HepG2 (cell line): ENCODE measurements at regions not wholly inside any gene's neighbourhood (a gene's known extent, or its start where the extent isn't known, plus 50 kb on each side); places are given as distances from the start of the nearest gene placed in this dataset.

Experiments used
- ASH2L ChIP-seq: fragments of 300-600, 200-600 bp; sonication (generic); IDR thresholded peaks from 2 replicates; pipeline ENCODE4 v1.7.0; 2017; ENCODE audit warnings: low read depth, mild to moderate bottlenecking, moderate library complexity, mixed read lengths, low read length; ENCODE audit not compliant: insufficient read length
- CREB1 ChIP-seq, 2 experiments: fragments of 450-650 bp in 1 of 2; IDR thresholded peaks; 2 replicates each; pipeline ENCODE4 v1.6.1; 2016 to 2017; ENCODE audit warnings: control low read depth in 1 of 2, mild to moderate bottlenecking in 1 of 2, missing compliant biosample characterization in 1 of 2, missing genetic modification characterization in 1 of 2
- EP300 ChIP-seq, 3 experiments: sonication (generic) in 1 of 3; formaldehyde crosslinking in 1 of 3; IDR thresholded peaks; 2 replicates each; pipeline versions ENCODE4 v1.5.1 to v1.6.1; 2011 to 2020; ENCODE audit warnings: low read depth in 2 of 3, low read length in 2 of 3, borderline replicate concordance in 1 of 3, improper control_type of control experiment in 1 of 3, mild to moderate bottlenecking in 1 of 3, missing genetic modification reagents in 1 of 3, moderate library complexity in 1 of 3
- GATAD2A ChIP-seq: IDR thresholded peaks from 2 replicates; pipeline ENCODE4 v1.6.1; 2016
- HDAC2 ChIP-seq: sonication (generic); formaldehyde crosslinking; IDR thresholded peaks from 2 replicates; pipeline ENCODE4 v1.4.0; 2020; ENCODE audit warnings: missing genetic modification reagents
- HMG20A ChIP-seq: IDR thresholded peaks from 2 replicates; pipeline ENCODE4 v1.6.1; 2016; ENCODE audit warnings: borderline replicate concordance
- HNF4A ChIP-seq: sonication (generic); formaldehyde crosslinking; IDR thresholded peaks from 2 replicates; pipeline ENCODE4 v1.4.0; 2020; ENCODE audit warnings: missing genetic modification reagents
- JDP2 ChIP-seq: sonication (generic); formaldehyde crosslinking; IDR thresholded peaks from 2 replicates; pipeline ENCODE4 v1.8.1; 2022; ENCODE audit warnings: missing genetic modification reagents, borderline replicate concordance
- KDM2A ChIP-seq: sonication (generic); formaldehyde crosslinking; IDR thresholded peaks from 2 replicates; pipeline ENCODE4 v1.4.0; 2020; ENCODE audit warnings: low read depth, missing genetic modification reagents, borderline replicate concordance
- MED1 ChIP-seq: sonication (generic); formaldehyde crosslinking; IDR thresholded peaks from 2 replicates; pipeline ENCODE4 v1.4.0; 2020; ENCODE audit warnings: missing genetic modification reagents
- MEIS2 ChIP-seq: sonication (generic); formaldehyde crosslinking; IDR thresholded peaks from 2 replicates; pipeline ENCODE4 v1.9.0; 2021; ENCODE audit warnings: mild to moderate bottlenecking, missing genetic modification reagents
- MIXL1 ChIP-seq: IDR thresholded peaks from 2 replicates; pipeline ENCODE4 v1.6.1; 2016
- NFE2 ChIP-seq: sonication (generic); formaldehyde crosslinking; IDR thresholded peaks from 2 replicates; pipeline ENCODE4 v1.4.0; 2020; ENCODE audit warnings: missing genetic modification reagents
- NFIC ChIP-seq: IDR thresholded peaks from 2 replicates; pipeline ENCODE4 v1.6.1; 2012; ENCODE audit warnings: mild to moderate bottlenecking, low read length, inconsistent platforms
- NR2F1 ChIP-seq, 2 experiments: fragments of 450-650 bp in 1 of 2; formaldehyde crosslinking in 1 of 2; IDR thresholded peaks; 2 replicates each; pipeline versions ENCODE4 v1.5.0 to v1.6.1; 2016 to 2020; ENCODE audit warnings: mild to moderate bottlenecking in 1 of 2, missing compliant biosample characterization in 1 of 2, missing genetic modification reagents in 1 of 2, moderate library complexity in 1 of 2
- NR2F6 ChIP-seq, 2 experiments: IDR thresholded peaks; 2 replicates each; pipeline ENCODE4 v1.6.1; 2016; ENCODE audit warnings: antibody characterized with exemption in 1 of 2, mild to moderate bottlenecking in 1 of 2
- PCBP2 ChIP-seq: fragments of 200-400 bp; formaldehyde crosslinking; optimal IDR thresholded peaks from 2 replicates; pipeline ENCODE3; 2018; ENCODE audit warnings: low read length, low read depth; ENCODE audit not compliant: poor library complexity, severe bottlenecking
- POLR2A ChIP-seq, 2 experiments: IDR thresholded peaks; 2 replicates each; pipeline ENCODE4 v1.6.1; 2011; ENCODE audit warnings: low read depth in 2 of 2, low read length in 2 of 2, mild to moderate bottlenecking in 1 of 2, moderate library complexity in 1 of 2; ENCODE audit not compliant: insufficient read depth in 1 of 2
- POLR2G ChIP-seq: fragments of 200-400 bp; formaldehyde crosslinking; IDR thresholded peaks from 2 replicates; pipeline ENCODE4 v1.6.1; 2018; ENCODE audit warnings: mild to moderate bottlenecking, low read depth, low read length, moderate library complexity
- RAD21 ChIP-seq: fragments of 450-650 bp; formaldehyde crosslinking; IDR thresholded peaks from 2 replicates; pipeline ENCODE4 v1.5.0; 2020; ENCODE audit warnings: mild to moderate bottlenecking
- RARA ChIP-seq: IDR thresholded peaks from 2 replicates; pipeline ENCODE4 v1.6.1; 2016; ENCODE audit warnings: missing genetic modification reagents, missing compliant biosample characterization
- RFXAP ChIP-seq: sonication (generic); formaldehyde crosslinking; IDR thresholded peaks from 2 replicates; pipeline ENCODE4 v1.4.0; 2020; ENCODE audit warnings: missing genetic modification reagents, borderline replicate concordance
- SALL1 ChIP-seq: sonication (generic); formaldehyde crosslinking; IDR thresholded peaks from 2 replicates; pipeline ENCODE4 v1.8.0; 2022; ENCODE audit warnings: mild to moderate bottlenecking, missing genetic modification reagents
- SOX5 ChIP-seq: IDR thresholded peaks from 2 replicates; pipeline ENCODE4 v1.6.1; 2016; ENCODE audit warnings: borderline replicate concordance
- SOX6 ChIP-seq, 2 experiments: fragments of 450-650 bp in 1 of 2; sonication (generic) in 1 of 2; formaldehyde crosslinking in 1 of 2; IDR thresholded peaks; 2 replicates each; pipeline versions ENCODE4 v1.4.0 to v1.6.1; 2017 to 2020; ENCODE audit warnings: antibody characterized with exemption in 1 of 2, mild to moderate bottlenecking in 1 of 2, missing genetic modification reagents in 1 of 2
- SP1 ChIP-seq, 2 experiments: fragments of 450-650 bp in 1 of 2; sonication (generic) in 1 of 2; formaldehyde crosslinking in 1 of 2; IDR thresholded peaks; 2 replicates each; pipeline versions ENCODE4 v1.4.0 to v1.6.1; 2016 to 2020; ENCODE audit warnings: missing genetic modification reagents in 1 of 2
- TCF7 ChIP-seq: sonication (generic); IDR thresholded peaks from 2 replicates; pipeline ENCODE4 v1.6.1; 2016; ENCODE audit warnings: antibody characterized with exemption, low read depth
- TEAD3 ChIP-seq: optimal IDR thresholded peaks from 2 replicates; pipeline ENCODE3; 2016; ENCODE audit warnings: borderline replicate concordance
- ZFP36L1 ChIP-seq: sonication (generic); formaldehyde crosslinking; IDR thresholded peaks from 2 replicates; pipeline ENCODE4 v1.8.0; 2022; ENCODE audit warnings: mild to moderate bottlenecking, missing genetic modification reagents, moderate library complexity
- ZNF335 ChIP-seq: sonication (generic); formaldehyde crosslinking; IDR thresholded peaks from 2 replicates; pipeline ENCODE4 v1.4.0; 2020; ENCODE audit warnings: missing genetic modification reagents
- ZNF441 ChIP-seq: sonication (generic); formaldehyde crosslinking; IDR thresholded peaks from 2 replicates; pipeline ENCODE4 v1.7.0; 2021; ENCODE audit warnings: missing genetic modification reagents, borderline replicate concordance
- TF ChIP-seq, protein P1 (sequence below): sonication (generic); formaldehyde crosslinking; IDR thresholded peaks from 2 replicates; pipeline ENCODE4 v1.8.0; 2022; ENCODE audit warnings: missing genetic modification reagents, mild to moderate bottlenecking, inconsistent platforms, borderline replicate concordance

DNA sequence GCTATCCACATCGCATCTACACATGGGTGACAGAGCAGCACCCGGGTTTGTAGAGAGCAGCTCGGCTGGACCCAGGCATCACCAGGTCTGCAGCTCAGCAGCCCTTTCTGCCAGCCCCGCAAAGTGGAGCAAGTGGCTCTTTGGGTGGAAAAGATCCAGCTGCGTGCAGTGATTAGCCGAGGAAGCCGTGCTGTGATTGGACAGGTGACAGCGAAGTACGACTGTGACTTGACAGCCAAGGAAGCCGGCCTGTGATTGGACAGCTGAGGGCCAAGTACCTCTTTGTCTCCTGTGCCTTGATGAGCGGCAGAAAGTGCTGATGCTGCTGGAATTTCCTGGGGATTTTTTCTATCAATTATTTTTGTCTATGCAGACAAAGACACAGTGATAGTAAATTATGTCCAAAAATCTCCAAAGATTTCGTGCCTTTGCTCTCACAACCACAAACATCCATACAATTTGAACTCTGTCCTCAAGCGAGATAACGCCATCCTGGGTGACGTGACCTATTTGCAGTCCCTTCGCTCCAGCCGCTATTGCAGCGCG lies 62.3 kb upstream of the GPR31 start (continued):
- peak in 1 of 2 experiments; percentile 77; a peak in 2 of 4 replicates for TF ChIP-seq NR2F1 (CRISPR knock-in tag; IDR thresholded peaks at IDR 0.05)
- TF ChIP-seq NFE2 (CRISPR knock-in tag): no peak
- TF ChIP-seq NR2F6 (IDR thresholded peaks at IDR 0.05): peak; percentile 53
- TF ChIP-seq NR2F6 (CRISPR knock-in tag; IDR thresholded peaks at IDR 0.05): no peak
- TF ChIP-seq POLR2G: 0 out of 2 replicates have a peak, but pooled peaks have one; percentile 38
- TF ChIP-seq ZNF441 (CRISPR knock-in tag): 0 out of 2 replicates have a peak, but pooled peaks have one; percentile 13
- peak; percentile 41; the same call in 1 of the 2 replicates for TF ChIP-seq MEIS2 (CRISPR knock-in tag)
- no peak for TF ChIP-seq SOX6 (IDR thresholded peaks at IDR 0.05)
- TF ChIP-seq SOX6 (CRISPR knock-in tag; IDR thresholded peaks at IDR 0.05): peak; percentile 79
- peak; percentile 78; the same call in 1 of the 2 replicates for TF ChIP-seq HMG20A
- TF ChIP-seq RARA (CRISPR knock-in tag): peak; percentile 36
- peak; percentile 93 for TF ChIP-seq MED1 (CRISPR knock-in tag)
- TF ChIP-seq, protein P1, sequence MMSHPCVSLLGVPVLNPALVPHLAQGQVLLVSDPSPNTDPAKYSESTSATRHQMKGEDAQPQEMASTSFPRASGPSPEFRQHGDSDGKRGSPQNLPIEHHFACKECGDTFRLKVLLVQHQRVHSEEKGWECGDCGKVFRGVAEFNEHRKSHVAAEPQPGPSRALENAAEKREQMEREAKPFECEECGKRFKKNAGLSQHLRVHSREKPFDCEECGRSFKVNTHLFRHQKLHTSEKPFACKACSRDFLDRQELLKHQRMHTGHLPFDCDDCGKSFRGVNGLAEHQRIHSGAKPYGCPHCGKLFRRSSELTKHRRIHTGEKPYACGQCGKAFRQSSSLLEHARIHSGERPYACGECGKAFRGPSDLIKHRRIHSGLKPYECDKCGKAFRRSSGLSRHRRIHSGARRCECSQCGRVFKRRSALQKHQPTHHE: no peak
- TF ChIP-seq ZNF335 (CRISPR knock-in tag): peak; percentile 56; the same call in 1 of the 2 replicates
- TF ChIP-seq SOX5 (CRISPR knock-in tag): peak; percentile 49; the same call in 1 of the 2 replicates
- peak; percentile 71 for TF ChIP-seq HNF4A (CRISPR knock-in tag)
- peak; percentile 78; the same call in 1 of the 2 replicates for TF ChIP-seq RFXAP (CRISPR knock-in tag)
- TF ChIP-seq TEAD3 (CRISPR knock-in tag): peak; percentile 81
- TF ChIP-seq RAD21 (CRISPR knock-in tag): peak; percentile 59
- TF ChIP-seq ASH2L: peak; percentile 43
- no peak for TF ChIP-seq SP1 (IDR thresholded peaks at IDR 0.05)
- no peak for TF ChIP-seq SP1 (CRISPR knock-in tag; IDR thresholded peaks at IDR 0.05)
- peak; percentile 69 for TF ChIP-seq GATAD2A (CRISPR knock-in tag)
- TF ChIP-seq ZFP36L1: 0 out of 2 replicates have a peak, but pooled peaks have one; percentile 36
- peak in 1 of 2 experiments; percentile 65; a peak in 2 of 4 replicates for TF ChIP-seq EP300 (IDR thresholded peaks at IDR 0.05; ENCODE audit: low read depth in 2 of 2, low read length in 2 of 2)
- no peak; the same call in 1 of the 2 replicates for TF ChIP-seq EP300 (CRISPR knock-in tag; IDR thresholded peaks at IDR 0.05; ENCODE audit: borderline replicate concordance)
- TF ChIP-seq MIXL1 (CRISPR knock-in tag): peak; percentile 13; the same call in 1 of the 2 replicates
- TF ChIP-seq PCBP2: no peak
- TF ChIP-seq SALL1 (CRISPR knock-in tag): peak; percentile 56
- TF ChIP-seq KDM2A (CRISPR knock-in tag): peak; percentile 27; the same call in 1 of the 2 replicates
- peak; percentile 57; the same call in 1 of the 2 replicates for TF ChIP-seq TCF7
- TF ChIP-seq NFIC: peak; percentile 17; the same call in 1 of the 2 replicates
- peak; percentile 57 to 65; a peak in 3 of 4 replicates for TF ChIP-seq POLR2A (IDR thresholded peaks at IDR 0.05; ENCODE audit: insufficient read depth in 1 of 2, low read depth in 2 of 2, low read length in 2 of 2)
- peak; percentile 78; the same call in 1 of the 2 replicates for TF ChIP-seq HDAC2 (CRISPR knock-in tag)
- peak; percentile 35; the same call in 1 of the 2 replicates for TF ChIP-seq CREB1 (IDR thresholded peaks at IDR 0.05)
- TF ChIP-seq CREB1 (CRISPR knock-in tag; IDR thresholded peaks at IDR 0.05): 0 out of 2 replicates have a peak, but pooled peaks have one; percentile 41
- TF ChIP-seq JDP2 (CRISPR knock-in tag): no peak
